C4-2B (cell line): ENCODE measurements at regions not wholly inside any gene's neighbourhood (a gene's known extent, or its start where the extent isn't known, plus 50 kb on each side); places are given as distances from the start of the nearest gene placed in this dataset.

Experiments used
- CTCF ChIP-seq: fragments of 450-650 bp; conservative IDR thresholded peaks from 2 replicates; pipeline ENCODE4 v1.5.1; 2017; ENCODE audit warnings: mild to moderate bottlenecking
- ZFX ChIP-seq: fragments of 450-650 bp; IDR thresholded peaks from 2 replicates; pipeline ENCODE4 v1.6.1; 2017

- no peak for TF ChIP-seq CTCF
- no peak for TF ChIP-seq ZFX
Measured at GRCh38 chr11:39145346-39145745, 2314.1 kb downstream of the LRRC4C start.
